Cardiac fibroblast (primary cell): ENCODE measurements at regions not wholly inside any gene's neighbourhood (a gene's known extent, or its start where the extent isn't known, plus 50 kb on each side); places are given as distances from the start of the nearest gene placed in this dataset.
A peak's percentile ranks its signal among the peaks of the same experiment; 100 is the strongest.
"Not testable (repeated sequence)": the region's sequence is repeated elsewhere in the genome, so short reads cannot be mapped to it uniquely, and the experiment has no call there.

ENCODE experiments used
- DNase-seq, 2 donors: peaks; one replicate each; pipeline versions ENCODE4 v3.0.0 to v3.0.0-alpha.2; 2010; ENCODE audit warnings: low read depth in 2 of 2
- H3K4me3 ChIP-seq, 2 donors: replicated peaks in 1 of 2; 1 replicate in 1 of 2; 2 replicates in 1 of 2; pipeline ENCODE4 v1.5.1; 2011; ENCODE audit warnings: low read depth in 2 of 2, low read length in 2 of 2, mild to moderate bottlenecking in 2 of 2, moderate library complexity in 1 of 2
- TF ChIP-seq, protein P1 (sequence below): IDR thresholded peaks from one replicate; pipeline ENCODE4 v1.5.1; 2011; ENCODE audit warnings: low read depth, mild to moderate bottlenecking, low read length, inconsistent platforms

DNA sequence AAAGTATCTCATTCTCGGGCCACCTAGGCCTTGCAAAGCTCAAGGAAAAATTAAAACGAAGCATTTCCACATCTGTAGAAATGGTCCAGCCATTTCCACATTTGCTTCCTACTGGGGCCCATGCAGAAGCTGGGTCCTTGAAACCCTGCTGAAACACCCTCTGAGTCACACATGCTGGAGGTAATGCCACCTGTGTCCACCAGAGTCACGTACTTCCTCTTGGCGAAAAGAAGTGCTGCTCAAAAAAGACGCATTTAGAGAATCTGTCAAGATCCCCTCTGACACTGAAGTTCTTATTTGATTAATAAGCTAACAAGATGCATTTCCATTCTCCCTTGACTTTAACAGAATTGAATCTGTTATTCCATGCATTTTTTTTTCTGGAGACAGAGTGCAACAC, 423.2 kb downstream of the PREX1 start:
- DNase-seq = no peak
- H3K4me3 ChIP-seq = no peak overlapping the region
- TF ChIP-seq, protein P1, sequence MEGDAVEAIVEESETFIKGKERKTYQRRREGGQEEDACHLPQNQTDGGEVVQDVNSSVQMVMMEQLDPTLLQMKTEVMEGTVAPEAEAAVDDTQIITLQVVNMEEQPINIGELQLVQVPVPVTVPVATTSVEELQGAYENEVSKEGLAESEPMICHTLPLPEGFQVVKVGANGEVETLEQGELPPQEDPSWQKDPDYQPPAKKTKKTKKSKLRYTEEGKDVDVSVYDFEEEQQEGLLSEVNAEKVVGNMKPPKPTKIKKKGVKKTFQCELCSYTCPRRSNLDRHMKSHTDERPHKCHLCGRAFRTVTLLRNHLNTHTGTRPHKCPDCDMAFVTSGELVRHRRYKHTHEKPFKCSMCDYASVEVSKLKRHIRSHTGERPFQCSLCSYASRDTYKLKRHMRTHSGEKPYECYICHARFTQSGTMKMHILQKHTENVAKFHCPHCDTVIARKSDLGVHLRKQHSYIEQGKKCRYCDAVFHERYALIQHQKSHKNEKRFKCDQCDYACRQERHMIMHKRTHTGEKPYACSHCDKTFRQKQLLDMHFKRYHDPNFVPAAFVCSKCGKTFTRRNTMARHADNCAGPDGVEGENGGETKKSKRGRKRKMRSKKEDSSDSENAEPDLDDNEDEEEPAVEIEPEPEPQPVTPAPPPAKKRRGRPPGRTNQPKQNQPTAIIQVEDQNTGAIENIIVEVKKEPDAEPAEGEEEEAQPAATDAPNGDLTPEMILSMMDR = peak; percentile 11

DNA sequence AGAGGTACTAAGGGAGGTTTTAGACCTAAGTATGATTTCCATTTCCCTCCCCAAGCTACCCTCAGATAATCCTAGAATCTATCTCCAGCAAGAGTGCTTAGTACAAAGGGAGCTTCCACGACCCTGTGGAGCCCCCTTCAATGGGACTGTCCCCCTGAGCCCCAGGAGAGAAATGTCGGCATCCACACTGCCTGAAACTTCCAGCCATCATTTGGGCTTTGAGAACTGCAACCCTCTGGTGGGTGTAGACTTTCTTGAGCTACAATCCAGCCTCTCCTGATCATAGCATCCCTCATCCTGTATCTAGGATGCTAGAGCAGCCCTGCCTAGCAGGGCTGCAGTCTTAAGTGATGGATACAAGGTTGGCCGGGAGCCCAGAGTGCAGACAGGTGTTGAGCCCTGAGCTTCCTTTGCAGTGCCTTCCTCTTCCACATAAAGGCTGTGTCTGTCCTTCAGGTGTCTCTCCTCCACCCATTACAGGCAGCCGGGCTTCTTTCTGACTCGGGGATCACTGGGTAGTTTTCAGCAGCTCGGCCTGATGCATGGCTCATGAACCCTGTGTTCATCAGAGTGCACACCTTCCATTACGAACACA, 424.5 kb downstream of the PREX1 start:
- TF ChIP-seq, protein P1 = no peak
- no peak overlapping the region for H3K4me3 ChIP-seq
- DNase-seq = no peak

DNA sequence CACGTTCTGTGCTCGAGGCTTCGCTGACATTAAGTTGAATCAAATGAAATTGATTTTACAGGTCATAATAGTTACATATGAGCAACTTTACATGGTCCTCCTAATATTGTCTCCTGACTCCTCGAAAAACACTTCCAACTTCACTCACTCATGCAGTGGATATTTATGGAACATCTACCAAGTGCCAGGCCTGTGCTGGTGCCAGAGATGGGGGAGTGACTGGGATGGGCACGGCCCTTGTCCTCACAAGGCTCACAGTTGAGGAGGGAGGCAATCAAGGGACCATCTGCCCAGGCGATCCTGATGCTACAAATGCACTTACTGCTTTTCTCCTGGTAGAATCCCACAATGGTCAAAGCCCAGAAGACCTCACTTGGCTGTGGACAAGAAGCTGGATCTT, 426.4 kb downstream of the PREX1 start:
- no peak overlapping the region for H3K4me3 ChIP-seq
- TF ChIP-seq, protein P1 = no peak
- no peak for DNase-seq

DNA sequence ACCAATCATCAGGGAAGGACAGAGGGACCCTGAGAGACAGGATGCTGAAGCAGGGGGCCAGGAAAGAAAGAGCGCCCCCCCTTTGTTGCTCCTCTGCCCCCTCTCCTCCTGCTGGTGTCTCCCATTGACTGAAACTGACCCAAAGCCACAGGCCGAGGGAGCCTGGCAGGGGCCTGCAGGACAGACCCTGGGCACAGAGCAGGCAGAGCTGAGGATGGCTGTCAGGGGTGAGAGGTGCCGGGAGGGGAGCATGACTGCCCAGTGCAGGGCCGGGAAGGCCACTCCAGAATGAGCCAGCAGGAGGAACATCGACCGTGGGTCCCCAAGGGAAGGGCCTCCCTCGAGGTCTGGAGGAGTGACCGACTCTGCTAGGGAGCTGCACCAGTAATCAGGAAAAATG, 427.8 kb downstream of the PREX1 start:
- TF ChIP-seq, protein P1 = no peak
- H3K4me3 ChIP-seq = no peak overlapping the region
- DNase-seq = no peak

DNA sequence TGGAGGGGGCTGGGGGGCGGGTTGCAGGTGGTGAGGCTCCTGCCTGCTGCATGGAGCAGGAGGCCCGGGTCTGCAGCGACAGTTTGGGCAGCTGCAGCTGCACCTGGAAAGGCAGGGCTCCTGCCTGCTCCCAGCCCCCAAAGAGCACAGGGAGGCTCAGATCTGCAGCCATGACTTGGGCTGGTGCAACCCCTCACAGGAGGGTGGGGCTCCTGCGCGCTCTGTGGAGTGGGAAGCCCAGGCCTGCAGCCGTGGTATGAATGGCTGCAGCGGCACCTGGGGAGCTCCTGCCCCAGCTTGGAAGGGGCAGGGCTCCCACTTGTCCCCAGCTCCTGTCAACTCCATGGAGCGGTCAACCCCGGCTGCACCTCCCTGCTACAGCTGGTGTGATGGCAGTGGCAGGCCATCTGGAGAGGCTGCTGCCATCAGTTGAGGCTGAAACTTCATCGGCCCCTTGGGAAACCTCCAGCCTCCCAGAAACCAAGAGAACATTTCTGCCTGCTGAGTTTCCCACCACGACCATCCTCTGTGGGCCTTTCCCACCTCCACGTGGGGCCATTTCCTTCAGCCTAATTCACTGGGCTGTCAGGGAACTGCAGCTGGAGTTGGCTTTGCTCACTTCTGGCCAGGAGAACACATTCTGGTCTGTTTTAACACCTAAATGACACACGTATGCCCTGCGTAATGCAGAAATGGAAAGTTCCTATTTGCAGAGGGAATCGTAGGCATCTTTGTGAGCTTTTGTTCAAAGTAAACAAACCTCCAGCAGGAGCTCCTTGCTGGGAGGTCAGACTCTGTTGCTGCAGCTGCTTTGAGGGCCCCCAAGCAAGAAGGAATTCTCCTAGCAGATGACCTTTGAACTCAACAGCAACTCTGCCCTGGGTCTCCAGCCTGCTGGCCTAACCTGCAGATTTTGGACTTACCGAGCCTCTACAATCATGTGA, 429.0 kb downstream of the PREX1 start:
- DNase-seq = no peak
- no peak overlapping the region for H3K4me3 ChIP-seq
- TF ChIP-seq, protein P1 = no peak

DNA sequence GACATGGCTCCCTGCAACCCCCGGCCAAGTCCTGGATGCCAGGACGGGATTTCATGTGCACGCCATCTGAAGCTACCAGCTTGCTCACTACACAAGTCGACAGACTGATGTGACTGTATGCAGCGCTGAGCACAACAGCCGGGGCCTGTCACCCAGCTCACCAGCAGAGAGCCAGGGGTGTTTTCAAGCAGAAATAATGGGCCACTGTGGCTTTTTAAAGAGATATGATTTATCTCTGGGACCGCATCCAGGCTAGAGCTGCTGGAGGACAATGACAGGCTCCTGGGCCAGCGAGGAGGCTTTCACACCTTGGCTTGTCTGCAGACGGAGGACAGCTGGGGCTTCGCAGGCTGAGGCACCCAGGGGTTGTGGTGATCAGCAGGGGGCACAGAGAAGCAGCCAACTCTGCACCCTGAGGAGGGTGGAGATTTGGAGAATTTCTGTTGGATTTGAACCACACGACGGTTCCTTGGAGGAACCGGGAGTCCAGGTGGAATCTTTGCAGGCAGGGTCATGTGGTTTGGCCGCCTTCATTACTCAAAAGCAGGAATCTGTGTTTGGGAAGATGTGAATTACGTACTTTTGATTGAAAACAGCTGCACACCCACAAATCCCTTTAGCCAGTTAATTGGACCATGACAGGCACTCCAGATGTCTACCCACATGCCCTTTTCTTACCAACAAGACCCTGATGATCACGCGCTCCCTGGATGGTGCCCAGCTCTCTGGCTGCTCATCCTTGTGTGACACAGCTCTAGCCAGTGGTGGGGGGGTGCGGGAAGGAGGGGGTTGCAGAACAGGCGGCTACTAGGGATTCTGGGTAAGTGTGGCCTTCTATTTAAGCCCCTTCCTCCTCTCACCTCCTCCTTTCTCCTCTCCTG, 430.6 kb downstream of the PREX1 start:
- not testable (repeated sequence) for H3K4me3 ChIP-seq
- DNase-seq = peak in 1 of 2 donors; percentile 29
